NCI-H82 treated with DMSO at 0.1 percent for 48 hours (cell line): ENCODE measurements at regions not wholly inside any gene's neighbourhood (a gene's known extent, or its start where the extent isn't known, plus 50 kb on each side); places are given as distances from the start of the nearest gene placed in this dataset.
"Not testable (repeated sequence)": the region's sequence is repeated elsewhere in the genome, so short reads cannot be mapped to it uniquely, and the experiment has no call there.

ENCODE experiments used
- DNase-seq: peaks from one replicate; lab custom pipeline; 2025; ENCODE audit not compliant: unreplicated experiment; lab: John Stamatoyannopoulos, UW

DNA sequence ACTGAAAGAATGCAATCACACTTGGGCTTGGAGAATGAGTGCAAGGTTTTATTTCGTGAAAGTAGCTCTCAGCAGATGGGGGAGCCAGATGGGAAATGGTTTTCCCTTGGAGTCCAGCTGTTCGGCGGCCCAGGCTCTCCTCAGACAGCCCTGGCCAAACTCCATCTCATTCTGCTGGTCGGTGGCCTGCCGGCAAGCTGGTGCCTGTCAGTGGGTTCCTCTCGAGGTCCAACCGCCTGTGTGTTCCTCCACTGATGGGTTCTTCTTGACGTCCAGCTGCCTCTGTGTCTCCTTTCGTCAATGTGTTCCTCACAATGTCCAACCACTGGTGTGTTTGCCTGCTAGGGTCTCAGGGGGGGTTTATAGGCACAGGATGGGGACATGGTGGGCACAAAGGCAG lies 80.3 kb downstream of the POU3F4 start:
- DNase-seq, result no peak

GRCh38 chrX:83593634-83594294 lies 85.7 kb downstream of the POU3F4 start:
- DNase-seq, result peak; percentile 15

DNA sequence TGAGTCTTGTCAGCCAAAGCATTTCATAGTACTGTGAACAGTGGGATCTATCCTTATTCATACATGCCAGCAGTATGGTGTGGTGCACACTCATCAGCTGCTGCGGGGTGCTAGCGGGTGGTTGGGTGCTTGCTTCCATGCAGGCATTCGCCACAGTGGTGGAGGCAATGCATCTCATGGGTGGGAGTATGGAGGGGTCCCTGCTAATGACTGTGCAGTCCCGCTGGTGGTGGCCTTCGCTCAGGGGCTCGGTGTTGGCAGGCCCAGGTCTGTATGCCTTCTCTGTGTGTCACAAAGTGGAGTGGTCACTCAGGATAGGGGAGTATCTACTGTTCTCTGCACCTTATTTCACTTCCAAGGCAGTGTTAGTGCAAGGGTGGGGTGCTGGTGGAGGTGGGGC lies 122.6 kb downstream of the POU3F4 start:
- no peak for DNase-seq

DNA sequence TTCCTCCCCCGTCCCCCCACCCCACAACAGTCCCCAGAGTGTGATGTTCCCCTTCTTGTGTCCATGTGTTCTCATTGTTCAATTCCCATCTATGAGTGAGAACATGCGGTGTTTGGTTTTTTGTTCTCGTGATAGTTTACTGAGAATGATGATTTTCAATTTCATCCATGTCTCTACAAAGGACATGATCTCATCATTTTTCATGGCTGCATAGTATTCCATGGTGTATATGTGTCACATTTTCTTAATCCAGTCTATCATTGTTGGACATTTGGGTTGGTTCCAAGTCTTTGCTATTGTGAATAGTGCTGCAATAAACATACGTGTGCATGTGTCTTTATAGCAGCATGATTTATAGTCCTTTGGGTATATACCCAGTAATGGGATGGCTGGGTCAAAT lies 141.6 kb downstream of the POU3F4 start:
- DNase-seq, result not testable (repeated sequence)

GRCh38 chrX:83658731-83659130 lies 150.6 kb downstream of the POU3F4 start:
- no peak for DNase-seq
